HG02763 (cell line): ENCODE measurements at regions not wholly inside any gene's neighbourhood (a gene's known extent, or its start where the extent isn't known, plus 50 kb on each side); places are given as distances from the start of the nearest gene placed in this dataset.

Experiments used
- ATAC-seq: cut with Tn5 transposase; IDR thresholded peaks from one replicate; pipeline ENCODE4 v1.9.1; 2021; ENCODE audit warnings: mild to moderate bottlenecking, moderate library complexity; ENCODE audit not compliant: unreplicated experiment

DNA sequence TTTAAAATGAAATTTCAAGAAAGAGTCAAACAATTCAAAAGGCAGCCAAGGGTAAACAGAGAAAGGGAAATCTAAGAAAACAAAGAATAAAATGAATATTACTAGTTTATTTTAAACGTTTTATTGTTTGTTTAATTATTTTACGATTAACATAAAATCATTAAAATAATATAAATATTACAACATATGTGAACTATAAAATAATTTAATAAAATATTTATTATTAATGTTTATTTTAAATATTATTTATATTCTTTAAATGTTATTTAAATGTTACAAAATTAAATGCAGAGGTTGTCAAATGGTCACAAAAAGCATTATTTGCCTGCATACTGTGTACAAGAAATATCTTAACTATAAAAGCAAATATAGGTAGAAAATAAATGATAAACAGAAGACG is 786.7 kb upstream of the GHITM start:
- no peak for ATAC-seq

GRCh38 chr10:83354456-83354855 is 784.9 kb upstream of the GHITM start:
- no peak for ATAC-seq

- ATAC-seq = no peak
These were observed 782.3 kb upstream of the GHITM start for GRCh38 chr10:83357004-83357403.

DNA sequence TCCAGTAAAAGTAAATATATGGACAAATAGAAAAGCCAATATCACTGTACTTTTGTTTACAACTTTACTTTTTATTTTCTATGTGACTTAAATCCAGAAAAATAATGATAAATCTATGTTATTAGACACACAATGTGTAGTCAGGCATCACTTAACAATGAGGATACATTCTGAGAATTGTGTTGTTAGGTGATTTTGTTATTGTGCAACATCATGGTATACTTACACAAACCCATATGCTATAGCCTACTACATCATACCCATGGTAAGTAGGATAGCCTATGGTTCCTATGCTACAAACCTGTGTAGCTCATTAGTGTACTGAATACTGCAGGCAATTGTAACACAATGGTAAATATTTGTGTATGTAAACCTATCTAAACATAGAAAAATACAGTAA is 781.7 kb upstream of the GHITM start:
- no peak for ATAC-seq

- ATAC-seq = no peak
These were observed 772.3 kb upstream of the GHITM start for GRCh38 chr10:83367036-83367435.

- no peak for ATAC-seq
These were observed 767.4 kb upstream of the GHITM start for GRCh38 chr10:83371696-83372490.

DNA sequence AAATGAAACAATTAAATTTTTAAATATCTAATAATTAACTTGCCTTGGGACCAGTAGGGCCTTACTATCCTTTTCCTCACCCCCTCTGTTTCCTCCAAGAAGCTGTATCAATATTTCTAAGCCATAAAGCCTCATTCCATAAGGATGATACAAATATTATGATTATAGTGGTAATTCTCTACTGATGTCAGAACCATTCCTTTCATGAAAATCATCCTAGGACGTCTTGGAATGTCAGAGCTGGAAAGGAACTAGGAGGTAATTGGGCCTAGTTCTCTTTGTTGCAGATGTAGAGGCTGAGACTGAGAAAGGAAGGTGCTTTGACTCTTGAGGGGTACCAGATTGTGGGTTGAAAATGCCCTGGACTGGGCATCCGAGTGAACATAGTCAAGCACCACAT is 766.7 kb upstream of the GHITM start:
- ATAC-seq = no peak

DNA sequence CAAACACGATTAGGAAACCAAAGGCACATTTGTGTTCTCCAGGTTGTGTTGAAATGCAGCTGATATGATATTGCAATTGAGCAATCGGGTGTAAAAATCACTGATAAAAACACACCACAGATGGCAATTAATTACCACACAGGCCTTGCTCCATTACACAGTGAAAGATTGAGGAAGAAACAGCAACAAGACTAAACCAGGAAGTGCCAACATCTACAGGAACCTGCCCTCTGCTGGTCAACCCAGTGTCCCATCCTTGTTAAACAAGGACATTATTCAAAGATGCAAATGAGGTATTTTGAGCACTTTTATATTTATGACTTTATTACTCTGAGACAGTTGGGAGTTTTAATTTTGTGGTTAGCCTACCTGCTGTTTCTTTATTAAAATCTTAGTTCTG is 765.6 kb upstream of the GHITM start:
- ATAC-seq = no peak

GRCh38 chr10:83374741-83375140 is 764.6 kb upstream of the GHITM start:
- ATAC-seq = no peak

- ATAC-seq = no peak
These were observed 764.0 kb upstream of the GHITM start for GRCh38 chr10:83375274-83375673.

GRCh38 chr10:83397806-83398205 is 741.5 kb upstream of the GHITM start:
- no peak for ATAC-seq

DNA sequence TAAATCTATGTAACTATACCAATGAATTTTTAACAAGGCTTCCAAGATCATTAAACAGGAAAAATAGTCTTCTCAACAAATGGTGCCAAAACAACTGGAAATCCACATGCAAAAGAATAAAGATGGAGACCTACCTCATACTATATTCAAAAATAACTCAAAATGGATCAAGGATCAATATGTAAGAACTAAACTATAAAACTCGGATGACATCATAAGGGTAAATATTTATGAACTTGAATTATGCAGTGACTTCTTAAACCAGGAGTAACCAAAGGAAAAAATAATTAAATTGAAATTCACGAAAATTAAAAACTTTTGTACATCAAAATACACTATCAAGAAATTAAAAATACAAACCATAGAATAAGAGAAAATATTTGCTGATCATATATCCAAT is 728.7 kb upstream of the GHITM start:
- no peak for ATAC-seq

DNA sequence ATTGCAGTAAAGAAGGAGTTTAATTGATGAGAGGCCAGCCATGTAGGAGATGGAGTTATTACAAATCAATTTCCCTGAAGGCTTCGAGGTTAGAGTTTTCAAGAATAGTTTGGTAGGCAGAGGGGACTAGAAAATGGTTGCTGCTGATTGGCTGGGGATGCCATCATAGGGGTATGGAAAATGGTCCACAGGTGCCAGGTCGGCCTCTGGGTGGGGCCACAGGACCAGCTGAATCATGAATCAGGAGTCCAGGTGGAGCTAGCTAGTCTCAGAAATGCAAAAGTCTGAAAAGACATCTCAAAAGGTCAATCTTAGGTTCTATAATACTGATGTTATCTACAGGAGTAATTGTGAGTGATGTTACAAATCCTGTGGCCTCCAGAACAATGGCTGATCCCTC is 714.0 kb upstream of the GHITM start:
- no peak for ATAC-seq

GRCh38 chr10:83427101-83427500 is 712.2 kb upstream of the GHITM start:
- no peak for ATAC-seq

GRCh38 chr10:83432261-83433045 is 706.9 kb upstream of the GHITM start:
- no peak for ATAC-seq

GRCh38 chr10:83433705-83434104 is 705.6 kb upstream of the GHITM start:
- no peak for ATAC-seq

DNA sequence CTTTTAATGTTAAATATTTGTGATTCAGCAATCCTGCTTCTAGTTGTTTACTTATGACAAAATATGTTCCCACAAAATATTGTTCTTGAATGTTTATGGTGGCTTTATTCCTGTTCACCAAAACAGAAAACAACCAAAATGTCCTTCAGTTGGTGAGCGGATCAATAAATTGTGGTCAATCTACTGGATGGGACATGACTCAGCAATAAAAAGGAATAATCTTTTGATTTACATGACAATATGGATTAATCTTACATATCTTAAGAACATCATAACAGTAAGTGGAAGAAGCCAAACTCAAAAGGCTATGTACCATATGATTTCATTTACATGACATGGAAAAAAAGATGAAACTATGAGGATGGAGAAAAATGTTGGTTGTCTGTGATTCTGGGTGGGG is 691.3 kb upstream of the GHITM start:
- ATAC-seq = no peak

- no peak for ATAC-seq
These were observed 680.7 kb upstream of the GHITM start for GRCh38 chr10:83458611-83459010.

- ATAC-seq = no peak
These were observed 680.2 kb upstream of the GHITM start for GRCh38 chr10:83459124-83459523.

DNA sequence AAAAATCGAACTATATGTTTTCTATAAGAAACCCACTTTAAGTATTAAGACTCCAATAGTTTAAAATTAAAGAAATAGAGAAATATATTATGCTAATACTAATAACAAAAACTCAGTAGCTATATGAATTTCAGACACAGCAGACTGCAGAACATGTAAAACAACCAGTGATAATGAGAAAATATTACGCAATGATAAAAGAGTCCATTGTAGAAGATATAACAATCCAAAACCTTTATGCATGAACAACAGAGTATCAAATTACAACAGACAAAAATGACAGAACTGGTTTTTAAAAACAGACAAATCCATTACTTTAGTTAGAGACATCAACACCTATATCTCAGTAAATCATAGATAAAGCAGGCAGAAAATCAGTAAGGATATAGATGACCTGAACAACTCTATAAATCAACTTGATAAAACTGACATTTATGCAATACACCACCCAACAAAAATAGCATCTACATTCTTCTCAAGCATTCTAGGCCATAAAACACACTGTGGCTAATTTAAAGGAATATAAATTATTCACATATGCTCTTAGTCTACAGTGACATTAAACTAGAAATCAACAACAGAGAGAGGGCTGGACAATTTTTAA is 669.5 kb upstream of the GHITM start:
- no peak for ATAC-seq

GRCh38 chr10:83476211-83476610 is 663.1 kb upstream of the GHITM start:
- no peak for ATAC-seq

GRCh38 chr10:83489161-83489560 is 650.1 kb upstream of the GHITM start:
- no peak for ATAC-seq
